ENCODE measurements at regions not wholly inside any gene's neighbourhood (a gene's known extent, or its start where the extent isn't known, plus 50 kb on each side); places are given as distances from the start of the nearest gene placed in this dataset.

DNA sequence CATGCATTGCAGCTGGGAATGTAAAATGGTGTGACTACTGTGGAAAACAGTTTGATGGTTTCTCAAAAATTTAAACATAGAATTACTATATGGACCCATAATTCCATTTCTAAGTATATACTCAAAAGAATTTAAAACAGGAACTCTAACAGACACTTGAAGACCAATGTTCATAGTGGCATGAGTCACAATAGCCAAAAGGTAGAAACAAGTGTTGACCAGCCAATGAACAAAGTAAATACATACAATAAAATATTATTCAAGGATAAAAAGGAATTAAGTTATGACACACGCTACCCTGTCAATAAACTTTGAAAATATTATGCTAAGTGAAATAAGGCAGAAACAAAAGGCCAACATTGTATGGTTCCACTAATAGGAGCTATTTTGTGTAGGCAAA, 357.4 kb upstream of the IL12A start:
- Histone ChIP-seq H3K27ac (no peak overlapping the region), H3K4me3 (no peak overlapping the region), H4K20me1 (ENCODE audit: insufficient read depth, poor library complexity, severe bottlenecking) (no peaks in the 10 kb centered on the region), H3K36me3 (replicated peaks; ENCODE audit: insufficient read depth, low read depth) (no peaks in the 10 kb centered on the region), H3K4me2 (no peak overlapping the region), H3K4me1 (ENCODE audit: insufficient read depth) (peaks cover 9% of the 10 kb centered on the region), H3K27me3 (no peaks in the 10 kb centered on the region), H3K9me2 (replicated peaks; ENCODE audit: insufficient read depth) (no peaks in the 10 kb centered on the region), H2AFZ (no peak overlapping the region), H3K79me2 (no peaks in the 10 kb centered on the region), H3K9me3 (ENCODE audit: low read depth) (no peaks in the 10 kb centered on the region)
- DNase-seq (ENCODE audit: low spot score): no peak
- TF ChIP-seq EZH2 (IDR thresholded peaks at IDR 0.05; ENCODE audit: borderline replicate concordance): no peak
- 91% methylated on average over 1 of the region's 1 CpG for WGBS (ENCODE audit: low lambda C conversion rate, missing lambda C conversion rate)

DNA sequence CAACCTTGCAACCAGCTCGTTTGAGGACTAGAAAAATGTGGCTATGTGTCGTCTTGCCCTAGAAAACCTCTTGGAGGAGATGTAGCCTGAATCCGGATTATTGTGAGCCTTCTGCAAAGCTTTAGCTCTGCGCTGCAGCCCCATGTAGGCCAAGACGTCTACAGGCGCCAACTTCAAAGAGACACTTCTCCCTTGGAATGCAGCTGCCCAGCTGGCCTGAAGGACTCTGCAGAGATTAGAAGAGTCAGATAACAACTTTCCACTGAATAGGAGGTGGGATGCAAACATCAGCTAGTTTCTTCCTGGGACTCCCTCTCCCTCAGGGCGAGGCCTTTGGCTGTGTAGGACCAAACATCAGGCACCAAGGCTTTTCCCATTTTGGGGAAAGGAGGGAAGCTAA, 356.5 kb upstream of the IL12A start:
- no peak overlapping the region for H2AFZ ChIP-seq
- DNase-seq (ENCODE audit: low spot score): peak; percentile 38
- H4K20me1 ChIP-seq (ENCODE audit: insufficient read depth, poor library complexity, severe bottlenecking): no peaks in the 10 kb centered on the region
- H3K4me3 ChIP-seq: no peak overlapping the region
- H3K36me3 ChIP-seq (replicated peaks; ENCODE audit: insufficient read depth, low read depth): no peaks in the 10 kb centered on the region
- no peaks in the 10 kb centered on the region for H3K9me2 ChIP-seq (replicated peaks; ENCODE audit: insufficient read depth)
- H3K4me1 ChIP-seq (ENCODE audit: insufficient read depth): peaks cover 9% of the 10 kb centered on the region
- no peaks in the 10 kb centered on the region for H3K79me2 ChIP-seq
- no peak overlapping the region for H3K4me2 ChIP-seq
- TF ChIP-seq, protein P1, sequence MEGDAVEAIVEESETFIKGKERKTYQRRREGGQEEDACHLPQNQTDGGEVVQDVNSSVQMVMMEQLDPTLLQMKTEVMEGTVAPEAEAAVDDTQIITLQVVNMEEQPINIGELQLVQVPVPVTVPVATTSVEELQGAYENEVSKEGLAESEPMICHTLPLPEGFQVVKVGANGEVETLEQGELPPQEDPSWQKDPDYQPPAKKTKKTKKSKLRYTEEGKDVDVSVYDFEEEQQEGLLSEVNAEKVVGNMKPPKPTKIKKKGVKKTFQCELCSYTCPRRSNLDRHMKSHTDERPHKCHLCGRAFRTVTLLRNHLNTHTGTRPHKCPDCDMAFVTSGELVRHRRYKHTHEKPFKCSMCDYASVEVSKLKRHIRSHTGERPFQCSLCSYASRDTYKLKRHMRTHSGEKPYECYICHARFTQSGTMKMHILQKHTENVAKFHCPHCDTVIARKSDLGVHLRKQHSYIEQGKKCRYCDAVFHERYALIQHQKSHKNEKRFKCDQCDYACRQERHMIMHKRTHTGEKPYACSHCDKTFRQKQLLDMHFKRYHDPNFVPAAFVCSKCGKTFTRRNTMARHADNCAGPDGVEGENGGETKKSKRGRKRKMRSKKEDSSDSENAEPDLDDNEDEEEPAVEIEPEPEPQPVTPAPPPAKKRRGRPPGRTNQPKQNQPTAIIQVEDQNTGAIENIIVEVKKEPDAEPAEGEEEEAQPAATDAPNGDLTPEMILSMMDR (IDR thresholded peaks at IDR 0.05; ENCODE audit: poor library complexity): no peak
- no peak for TF ChIP-seq EZH2phosphoT487 (IDR thresholded peaks at IDR 0.05; ENCODE audit: low read depth, severe bottlenecking, unreplicated experiment)
- H3K27me3 ChIP-seq: no peaks in the 10 kb centered on the region
- 47% methylated on average over 7 of the region's 7 CpGs for WGBS (ENCODE audit: low lambda C conversion rate, missing lambda C conversion rate)
- H3K27ac ChIP-seq: peak overlapping the region; percentile 33
- H3K9me3 ChIP-seq (ENCODE audit: low read depth): no peaks in the 10 kb centered on the region

DNA sequence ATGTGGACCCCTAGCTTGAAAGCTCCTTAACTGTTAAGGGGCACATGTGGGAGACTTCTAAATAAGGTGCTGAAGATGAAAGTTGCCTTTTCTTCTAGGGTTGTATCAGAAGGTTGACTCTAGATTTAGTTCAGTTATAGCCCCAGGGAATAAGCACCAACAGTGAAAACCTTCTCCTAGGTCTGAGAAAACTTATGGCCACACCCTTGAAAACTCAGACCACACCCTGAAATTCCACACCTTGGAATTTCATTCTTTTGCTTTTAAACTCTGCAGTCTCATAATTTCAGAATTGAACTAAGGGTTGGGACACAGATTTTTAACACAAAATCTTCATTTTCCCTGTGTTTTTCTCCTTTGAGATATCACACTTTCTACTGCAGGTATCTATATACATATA, 355.8 kb upstream of the IL12A start:
- Histone ChIP-seq H3K79me2 (no peaks in the 10 kb centered on the region), H3K9me2 (replicated peaks; ENCODE audit: insufficient read depth) (no peaks in the 10 kb centered on the region), H3K27ac (peak overlapping the region; percentile 33), H3K4me2 (no peak overlapping the region), H3K9me3 (ENCODE audit: low read depth) (no peaks in the 10 kb centered on the region), H3K36me3 (replicated peaks; ENCODE audit: insufficient read depth, low read depth) (no peaks in the 10 kb centered on the region), H3K27me3 (no peaks in the 10 kb centered on the region), H3K4me1 (ENCODE audit: insufficient read depth) (peaks cover 13% of the 10 kb centered on the region), H3K4me3 (no peak overlapping the region), H2AFZ (no peak overlapping the region), H4K20me1 (ENCODE audit: insufficient read depth, poor library complexity, severe bottlenecking) (no peaks in the 10 kb centered on the region)
- no peak for DNase-seq (ENCODE audit: low spot score)
- no peak for TF ChIP-seq EZH2phosphoT487 (IDR thresholded peaks at IDR 0.05; ENCODE audit: low read depth, severe bottlenecking, unreplicated experiment)
- TF ChIP-seq EZH2 (IDR thresholded peaks at IDR 0.05; ENCODE audit: borderline replicate concordance): no peak
- TF ChIP-seq, protein P1 (IDR thresholded peaks at IDR 0.05; ENCODE audit: poor library complexity): no peak

DNA sequence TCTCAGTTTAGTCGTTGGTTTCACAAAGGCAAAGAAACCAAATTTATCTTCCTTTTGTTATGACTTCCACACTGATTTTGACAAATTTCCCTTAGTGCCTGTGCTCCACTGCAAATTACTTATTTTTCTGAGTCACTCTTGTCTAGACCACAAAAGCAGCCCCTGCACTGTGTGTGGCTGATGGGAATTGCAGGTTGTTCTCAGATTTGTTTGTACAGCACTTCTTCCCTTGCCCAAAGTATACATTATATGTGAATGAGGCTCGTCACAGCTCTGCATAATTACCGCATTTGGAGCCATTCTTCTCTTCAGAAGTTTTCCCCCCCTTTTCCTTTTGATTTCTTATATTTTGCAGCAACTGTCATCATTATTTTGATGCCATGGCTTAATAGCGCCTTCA, 354.2 kb upstream of the IL12A start:
- H3K27ac ChIP-seq: no peak overlapping the region
- no peaks in the 10 kb centered on the region for H3K9me3 ChIP-seq (ENCODE audit: low read depth)
- 52% methylated on average over 4 of the region's 4 CpGs for WGBS (ENCODE audit: low lambda C conversion rate, missing lambda C conversion rate)
- H2AFZ ChIP-seq: no peak overlapping the region
- H3K27me3 ChIP-seq: no peaks in the 10 kb centered on the region
- H3K36me3 ChIP-seq (replicated peaks; ENCODE audit: insufficient read depth, low read depth): no peaks in the 10 kb centered on the region
- no peaks in the 10 kb centered on the region for H3K79me2 ChIP-seq
- H3K4me3 ChIP-seq: no peak overlapping the region
- H3K4me1 ChIP-seq (ENCODE audit: insufficient read depth): peaks cover 17% of the 10 kb centered on the region
- DNase-seq (ENCODE audit: low spot score): no peak
- H4K20me1 ChIP-seq (ENCODE audit: insufficient read depth, poor library complexity, severe bottlenecking): no peaks in the 10 kb centered on the region
- H3K9me2 ChIP-seq (replicated peaks; ENCODE audit: insufficient read depth): no peaks in the 10 kb centered on the region
- H3K4me2 ChIP-seq: no peak overlapping the region
- TF ChIP-seq, protein P1 (IDR thresholded peaks at IDR 0.05; ENCODE audit: poor library complexity): no peak
- no peak for TF ChIP-seq EZH2phosphoT487 (IDR thresholded peaks at IDR 0.05; ENCODE audit: low read depth, severe bottlenecking, unreplicated experiment)
- TF ChIP-seq EZH2 (IDR thresholded peaks at IDR 0.05; ENCODE audit: borderline replicate concordance): no peak

Measured in hepatocyte (in vitro differentiated cells).